ENCODE measurements at regions not wholly inside any gene's neighbourhood (a gene's known extent, or its start where the extent isn't known, plus 50 kb on each side); places are given as distances from the start of the nearest gene placed in this dataset.

DNA sequence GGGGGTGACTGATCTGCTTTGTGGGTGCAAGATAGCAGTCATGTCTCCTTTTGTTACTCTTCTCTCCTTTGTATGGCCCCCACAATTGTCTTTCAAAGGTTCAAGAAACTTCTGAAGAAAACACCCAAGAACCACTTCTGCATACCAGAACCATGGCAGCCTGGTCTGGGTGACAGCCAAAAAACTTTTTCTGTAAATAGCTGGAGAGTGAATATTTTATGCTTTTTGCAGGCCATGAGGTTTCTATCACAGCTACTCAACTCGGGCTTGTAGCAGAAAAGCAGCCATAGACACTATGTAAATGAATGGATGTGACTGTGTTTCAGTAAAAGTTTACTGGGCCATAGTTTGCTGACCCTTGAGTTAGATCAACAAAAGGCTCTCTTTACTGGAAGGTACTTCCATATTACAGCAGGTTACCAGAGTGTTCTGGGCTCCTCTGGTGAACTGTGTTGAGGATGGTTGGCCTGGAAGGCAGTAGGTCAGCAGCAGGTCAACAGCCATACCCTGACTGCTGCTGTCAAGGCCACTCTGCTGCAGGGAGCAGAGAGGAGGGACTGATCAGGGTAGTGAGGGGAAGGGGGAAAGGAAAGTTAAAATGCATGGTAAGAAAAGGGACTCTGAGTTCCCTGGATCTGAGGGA is 116.4 kb downstream of the GDAP2 start:
- TF ChIP-seq EP300 (IDR thresholded peaks at IDR 0.05) (no peak), CTCF (IDR thresholded peaks at IDR 0.05) (no peak)
